ENCODE measurements at regions not wholly inside any gene's neighbourhood (a gene's known extent, or its start where the extent isn't known, plus 50 kb on each side); places are given as distances from the start of the nearest gene placed in this dataset.

GRCh38 chr5:124481419-124481818 is 265.0 kb downstream of the ZNF608 start:
- TF ChIP-seq CTCF (conservative IDR thresholded peaks at IDR 0.05 in 1 of 2, IDR thresholded peaks at IDR 0.05 in 1 of 2; ENCODE audit: low read depth in 1 of 2, low read length in 2 of 2) = no peak
- TF ChIP-seq EZH2 (IDR thresholded peaks at IDR 0.05; ENCODE audit: low read length, missing control alignments) = no peak

All from fibroblast of lung (primary cell).